Left lung (tissue), 4 donors: ENCODE measurements at regions not wholly inside any gene's neighbourhood (a gene's known extent, or its start where the extent isn't known, plus 50 kb on each side); places are given as distances from the start of the nearest gene placed in this dataset.

Source experiments
- ATAC-seq: fragments of 200-7000 bp; cut with Tn5 transposase; one replicate; pipeline ENCODE4 v1.9.1; 2020; ENCODE audit warnings: moderate library complexity
- DNase-seq, 4 donors: peaks; one replicate each; pipeline ENCODE4 v3.0.0-alpha.2; 2013 to 2020
- H3K27ac ChIP-seq, 2 donors: fragments of 200-600 bp; sonication (generic) in 1 of 2; one replicate each; pipeline versions ENCODE4 v1.5.0 to v1.8.0; 2020 to 2021
- H3K27me3 ChIP-seq, 2 donors: fragments of 200-600 bp; sonication (generic) in 1 of 2; one replicate each; pipeline versions ENCODE4 v1.5.0 to v1.8.0; 2020 to 2021
- H3K36me3 ChIP-seq, 2 donors: fragments of 200-600 bp; sonication (generic) in 1 of 2; one replicate each; pipeline versions ENCODE4 v1.5.0 to v1.8.0; 2020 to 2021
- H3K4me1 ChIP-seq, 2 donors: fragments of 200-600 bp; one replicate each; pipeline ENCODE4 v1.8.0; 2021
- H3K4me3 ChIP-seq, 2 donors: fragments of 200-600 bp; sonication (generic) in 1 of 2; one replicate each; pipeline versions ENCODE4 v1.5.0 to v1.8.0; 2020 to 2021; ENCODE audit warnings: mild to moderate bottlenecking in 1 of 2
- H3K9me3 ChIP-seq, 2 donors: fragments of 200-600 bp; sonication (generic) in 1 of 2; one replicate each; pipeline versions ENCODE4 v1.5.0 to v1.8.0; 2020 to 2021
- intact Hi-C, 2 donors: fragments of 100-400 bp; cut with DNase I; formaldehyde crosslinking; loops; one replicate each; pipeline versions ENCODE4 v1.11.2 to v1.14.2; 2022
- TF ChIP-seq, protein P1 (sequence below), 2 donors: fragments of 200-600 bp; sonication (generic) in 1 of 2; IDR thresholded peaks; one replicate each; pipeline versions ENCODE4 v1.5.0 to v1.8.0; 2021; ENCODE audit warnings: antibody characterized with exemption in 2 of 2
- donor health status: DM: no; HTN: yes; CAD: no.
- donor health status: DM: no; HTN: no; CAD: no.

DNA sequence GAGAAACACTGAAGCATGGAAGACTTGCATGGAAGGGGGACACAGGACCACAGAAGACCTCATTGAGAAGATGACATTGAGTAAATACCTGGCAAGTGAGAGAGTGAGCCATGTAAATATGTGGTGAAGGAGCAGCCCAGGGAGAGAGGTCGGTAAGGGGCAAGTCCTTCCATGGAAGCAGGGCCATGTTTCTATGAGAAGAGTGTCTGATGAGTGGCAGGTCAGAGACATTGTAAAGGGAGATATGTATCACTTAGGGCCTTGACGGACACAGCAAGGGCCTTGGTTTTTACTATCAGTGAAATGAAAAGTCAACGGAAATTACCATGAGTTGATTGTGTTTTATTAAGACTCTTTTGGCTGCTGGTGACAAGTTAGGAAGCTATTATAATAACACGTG lies 336.4 kb downstream of the PLK2 start:
- no peak for ATAC-seq
- Histone ChIP-seq H3K36me3 (no peaks in the 10 kb centered on the region), H3K4me3 (no peak overlapping the region), H3K27me3 (no peaks in the 10 kb centered on the region), H3K4me1 (peaks cover 3% of the 10 kb centered on the region in 2 donors), H3K27ac (no peak overlapping the region), H3K9me3 (no peaks in the 10 kb centered on the region)
- DNase-seq: no peak
- intact Hi-C loops: no loop called here
- TF ChIP-seq, protein P1, sequence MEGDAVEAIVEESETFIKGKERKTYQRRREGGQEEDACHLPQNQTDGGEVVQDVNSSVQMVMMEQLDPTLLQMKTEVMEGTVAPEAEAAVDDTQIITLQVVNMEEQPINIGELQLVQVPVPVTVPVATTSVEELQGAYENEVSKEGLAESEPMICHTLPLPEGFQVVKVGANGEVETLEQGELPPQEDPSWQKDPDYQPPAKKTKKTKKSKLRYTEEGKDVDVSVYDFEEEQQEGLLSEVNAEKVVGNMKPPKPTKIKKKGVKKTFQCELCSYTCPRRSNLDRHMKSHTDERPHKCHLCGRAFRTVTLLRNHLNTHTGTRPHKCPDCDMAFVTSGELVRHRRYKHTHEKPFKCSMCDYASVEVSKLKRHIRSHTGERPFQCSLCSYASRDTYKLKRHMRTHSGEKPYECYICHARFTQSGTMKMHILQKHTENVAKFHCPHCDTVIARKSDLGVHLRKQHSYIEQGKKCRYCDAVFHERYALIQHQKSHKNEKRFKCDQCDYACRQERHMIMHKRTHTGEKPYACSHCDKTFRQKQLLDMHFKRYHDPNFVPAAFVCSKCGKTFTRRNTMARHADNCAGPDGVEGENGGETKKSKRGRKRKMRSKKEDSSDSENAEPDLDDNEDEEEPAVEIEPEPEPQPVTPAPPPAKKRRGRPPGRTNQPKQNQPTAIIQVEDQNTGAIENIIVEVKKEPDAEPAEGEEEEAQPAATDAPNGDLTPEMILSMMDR (IDR thresholded peaks at IDR 0.05): no peak

DNA sequence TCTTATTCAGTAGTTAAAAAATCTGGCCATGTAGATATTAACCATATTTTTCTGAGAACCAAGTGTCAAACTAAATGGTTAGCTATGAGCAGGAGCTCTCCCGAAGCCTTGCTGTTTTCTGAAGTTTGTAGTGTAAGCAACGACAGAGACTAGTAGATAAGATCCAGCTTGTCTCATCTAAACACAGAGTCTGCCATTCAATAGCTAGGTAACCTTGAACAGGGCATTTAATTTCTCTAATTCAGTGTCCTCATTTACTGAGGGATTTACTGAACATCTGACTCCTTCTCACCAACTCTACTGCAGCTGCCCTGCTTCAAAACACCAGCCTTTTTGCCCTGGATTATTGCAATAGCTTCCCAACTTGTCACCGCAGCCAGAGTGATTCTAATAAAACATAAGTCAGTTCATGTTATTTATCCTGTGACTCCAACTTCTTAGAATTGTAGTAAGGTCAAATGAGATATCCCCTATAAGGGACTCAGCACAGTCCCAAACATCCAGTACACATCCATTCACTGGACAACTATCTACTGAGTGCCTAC lies 337.0 kb downstream of the PLK2 start:
- no peaks in the 10 kb centered on the region for H3K9me3 ChIP-seq
- intact Hi-C loops: no loop called here
- no peaks in the 10 kb centered on the region for H3K27me3 ChIP-seq
- H3K4me3 ChIP-seq: no peak overlapping the region
- H3K36me3 ChIP-seq: no peaks in the 10 kb centered on the region
- peaks cover 2 to 3% of the 10 kb centered on the region in 2 donors for H3K4me1 ChIP-seq
- DNase-seq: no peak
- no peak for ATAC-seq
- H3K27ac ChIP-seq: no peak overlapping the region
- TF ChIP-seq, protein P1 (IDR thresholded peaks at IDR 0.05): no peak

DNA sequence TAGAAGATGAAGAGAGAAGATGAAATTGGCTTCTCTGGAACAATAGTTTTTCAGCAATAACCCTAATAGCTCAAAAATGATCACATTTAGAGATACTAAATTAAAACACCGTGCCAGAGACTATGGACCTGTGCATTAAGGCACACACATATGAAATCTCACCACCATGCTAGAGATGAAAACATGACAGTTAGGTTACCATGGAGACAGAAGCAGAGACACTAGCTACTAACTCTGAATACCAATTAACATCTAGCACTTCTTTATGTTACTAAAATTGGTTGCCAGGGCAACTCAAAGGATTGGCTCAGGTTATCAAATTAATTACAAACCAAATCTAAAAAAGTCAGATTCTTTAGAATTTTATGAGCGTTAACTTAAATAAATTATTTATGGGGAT lies 337.7 kb downstream of the PLK2 start:
- Histone ChIP-seq H3K4me1 (peaks cover 0 to 1% of the 10 kb centered on the region in 2 donors), H3K4me3 (no peak overlapping the region), H3K27ac (no peak overlapping the region), H3K36me3 (no peaks in the 10 kb centered on the region), H3K27me3 (no peaks in the 10 kb centered on the region), H3K9me3 (no peaks in the 10 kb centered on the region)
- intact Hi-C loops: no loop called here
- DNase-seq: no peak
- TF ChIP-seq, protein P1 (IDR thresholded peaks at IDR 0.05): no peak
- no peak for ATAC-seq

DNA sequence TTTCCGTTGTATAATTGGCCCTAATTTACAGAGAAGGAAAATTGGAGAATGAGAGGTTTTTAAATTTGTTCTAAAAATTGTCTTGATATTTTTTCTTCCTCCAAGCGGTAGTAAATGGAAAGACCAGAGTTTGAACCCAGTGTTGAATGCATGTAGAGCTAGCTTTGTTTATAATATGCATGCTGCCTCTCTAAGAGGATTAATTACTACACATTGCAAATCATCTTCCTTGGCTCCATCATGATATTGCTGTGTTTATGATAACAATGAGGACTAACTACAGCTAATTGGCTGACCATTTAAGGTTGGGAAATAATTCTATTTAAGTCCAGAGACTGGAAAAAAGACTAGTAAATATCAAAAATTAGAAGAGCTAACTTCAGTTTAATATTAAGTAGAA lies 338.5 kb downstream of the PLK2 start:
- Histone ChIP-seq H3K27me3 (no peaks in the 10 kb centered on the region), H3K4me1 (no peaks in the 10 kb centered on the region), H3K9me3 (no peaks in the 10 kb centered on the region), H3K36me3 (no peaks in the 10 kb centered on the region), H3K4me3 (no peak overlapping the region), H3K27ac (no peak overlapping the region)
- DNase-seq (peak in 2 of 4 donors; percentile 42 to 60), ATAC-seq (no peak)
- TF ChIP-seq, protein P1 (IDR thresholded peaks at IDR 0.05): no peak
- intact Hi-C loops: no loop called here

DNA sequence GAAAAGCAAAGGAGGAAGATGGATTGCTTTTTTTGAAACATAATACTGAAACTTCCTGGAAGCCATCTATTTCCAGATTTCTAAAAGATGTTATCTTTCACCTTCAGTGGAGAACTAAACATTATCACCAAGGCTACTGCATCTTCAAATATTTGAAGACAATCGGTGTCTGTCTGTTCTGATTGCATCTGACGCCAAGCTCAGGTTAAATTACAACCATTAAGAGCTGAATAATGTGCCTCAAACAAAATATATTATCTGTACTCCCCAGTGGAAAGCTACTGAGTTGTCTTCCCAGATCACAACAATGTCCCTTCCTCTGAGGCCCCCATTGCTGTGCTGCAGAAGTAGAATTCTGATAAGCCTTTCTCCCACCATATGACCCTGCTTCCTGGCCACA lies 342.3 kb downstream of the PLK2 start:
- Histone ChIP-seq H3K36me3 (no peaks in the 10 kb centered on the region), H3K4me3 (no peak overlapping the region), H3K27me3 (no peaks in the 10 kb centered on the region), H3K27ac (no peak overlapping the region), H3K9me3 (no peaks in the 10 kb centered on the region), H3K4me1 (no peaks in the 10 kb centered on the region)
- intact Hi-C loops: no loop called here
- TF ChIP-seq, protein P1 (IDR thresholded peaks at IDR 0.05): no peak
- ATAC-seq (no peak), DNase-seq (no peak)
